HCT116 (cell line): ENCODE measurements at regions not wholly inside any gene's neighbourhood (a gene's known extent, or its start where the extent isn't known, plus 50 kb on each side); places are given as distances from the start of the nearest gene placed in this dataset.

ENCODE experiments used
- ZFX ChIP-seq: fragments of 450-650 bp; IDR thresholded peaks from 2 replicates; pipeline ENCODE4 v1.6.1; 2017
- TF ChIP-seq, protein P1 (sequence below): IDR thresholded peaks from 2 replicates; pipeline ENCODE4 v1.6.1; 2012

DNA sequence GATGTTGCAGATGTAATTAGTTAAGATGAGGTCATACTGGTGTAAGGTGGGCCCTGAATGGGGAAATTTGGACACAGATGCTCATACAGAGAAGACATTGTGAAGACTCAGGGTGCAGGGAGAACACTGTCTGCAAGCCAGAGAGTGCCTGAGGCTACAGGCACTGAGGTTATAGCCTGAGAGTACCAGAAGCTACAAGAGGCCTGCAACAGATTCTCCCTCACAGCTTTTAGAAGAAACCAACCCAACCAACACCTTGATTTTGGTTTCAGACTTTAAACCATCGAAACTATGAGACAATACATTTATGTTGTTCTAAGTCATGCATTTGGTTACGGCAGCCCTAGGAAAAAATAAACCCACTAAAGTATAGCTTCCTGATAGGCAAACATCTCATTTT is 321.7 kb upstream of the USP25 start:
- TF ChIP-seq, protein P1, sequence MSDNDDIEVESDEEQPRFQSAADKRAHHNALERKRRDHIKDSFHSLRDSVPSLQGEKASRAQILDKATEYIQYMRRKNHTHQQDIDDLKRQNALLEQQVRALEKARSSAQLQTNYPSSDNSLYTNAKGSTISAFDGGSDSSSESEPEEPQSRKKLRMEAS: no peak
- no peak for TF ChIP-seq ZFX
